Caco-2 (cell line): ENCODE measurements at regions not wholly inside any gene's neighbourhood (a gene's known extent, or its start where the extent isn't known, plus 50 kb on each side); places are given as distances from the start of the nearest gene placed in this dataset.

ENCODE experiments used
- BruUV-seq: library from RNA; stranded (reverse); fragments of 400-500 nt; replicated peaks from 2 replicates; lab custom pipeline; 2021; lab: Mats Ljungman, UMichigan
- CTCF ChIA-PET: fragments of 300-600 bp; sonication (Branson Sonifier 250); formaldehyde crosslinking; loops from one replicate; lab custom pipeline; 2022; ENCODE audit warnings: antibody characterized with exemption; lab: Charles Lee
- POLR2A ChIA-PET: fragments of 300-600 bp; sonication (Branson Sonifier 250); formaldehyde crosslinking; loops from one replicate; lab custom pipeline; 2022; ENCODE audit warnings: antibody characterized with exemption; lab: Charles Lee
- DNase-seq, 2 experiments: peaks; one replicate each; pipeline versions ENCODE4 v3.0.0 to v3.0.0-alpha.2; 2020 to 2022
- H3K27me3 ChIP-seq: replicated peaks from 2 replicates; pipeline ENCODE4 v1.6.0; 2011; ENCODE audit warnings: low read length; ENCODE audit not compliant: control insufficient read depth, insufficient read depth
- H3K36me3 ChIP-seq: 2 replicates; pipeline ENCODE4 v1.5.1; 2011; ENCODE audit warnings: low read length; ENCODE audit not compliant: control insufficient read depth, insufficient read depth
- H3K4me1 ChIP-seq: fragments of 250-450 bp; sonication (Bioruptor Pico); 2 replicates; pipeline ENCODE4 v1.5.1; 2020; ENCODE audit warnings: mild to moderate bottlenecking
- H3K4me3 ChIP-seq: 2 replicates; pipeline ENCODE4 v1.5.1; 2011; ENCODE audit warnings: low read depth, mild to moderate bottlenecking, control low read depth, low read length
- H3K9me3 ChIP-seq: fragments of 250-450 bp; sonication (Bioruptor Pico); 2 replicates; pipeline ENCODE4 v1.5.1; 2020; ENCODE audit warnings: mild to moderate bottlenecking, moderate library complexity
- H3K27ac Mint-ChIP-seq: one replicate; pipeline ENCODE4 v1.8.0; 2022; ENCODE audit warnings: mixed read lengths; ENCODE audit not compliant: unreplicated experiment
- H3K27me3 Mint-ChIP-seq: one replicate; pipeline ENCODE4 v1.8.0; 2022; ENCODE audit warnings: mixed read lengths; ENCODE audit not compliant: insufficient read depth, unreplicated experiment
- H3K36me3 Mint-ChIP-seq: one replicate; pipeline ENCODE4 v1.8.0; 2022; ENCODE audit warnings: mild to moderate bottlenecking, mixed read lengths; ENCODE audit not compliant: insufficient read depth, unreplicated experiment
- H3K4me1 Mint-ChIP-seq: one replicate; pipeline ENCODE4 v1.8.0; 2022; ENCODE audit warnings: low read depth, mixed read lengths; ENCODE audit not compliant: unreplicated experiment
- H3K4me3 Mint-ChIP-seq: one replicate; pipeline ENCODE4 v1.8.0; 2022; ENCODE audit warnings: mild to moderate bottlenecking, moderate library complexity, mixed read lengths; ENCODE audit not compliant: unreplicated experiment
- H3K9me3 Mint-ChIP-seq: one replicate; pipeline ENCODE4 v1.8.0; 2022; ENCODE audit warnings: mixed read lengths; ENCODE audit not compliant: unreplicated experiment
- intact Hi-C: fragments of 100-400 bp; cut with micrococcal nuclease; formaldehyde crosslinking; loops from one replicate; pipeline ENCODE4 v1.10.0; 2022; ENCODE audit not compliant: unreplicated experiment
- TF ChIP-seq, protein P1 (sequence below), 2 experiments: fragments of 200-600 bp in 1 of 2; IDR thresholded peaks; 1 replicate in 1 of 2; 2 replicates in 1 of 2; pipeline versions ENCODE4 v1.5.1 to v1.8.0; 2011 to 2022; ENCODE audit warnings: antibody characterized with exemption in 1 of 2, control low read depth in 1 of 2, inconsistent platforms in 1 of 2, low read depth in 1 of 2, low read length in 1 of 2, mild to moderate bottlenecking in 1 of 2, moderate library complexity in 1 of 2; ENCODE audit not compliant: insufficient read depth in 1 of 2, severe bottlenecking in 1 of 2, unreplicated experiment in 1 of 2

DNA sequence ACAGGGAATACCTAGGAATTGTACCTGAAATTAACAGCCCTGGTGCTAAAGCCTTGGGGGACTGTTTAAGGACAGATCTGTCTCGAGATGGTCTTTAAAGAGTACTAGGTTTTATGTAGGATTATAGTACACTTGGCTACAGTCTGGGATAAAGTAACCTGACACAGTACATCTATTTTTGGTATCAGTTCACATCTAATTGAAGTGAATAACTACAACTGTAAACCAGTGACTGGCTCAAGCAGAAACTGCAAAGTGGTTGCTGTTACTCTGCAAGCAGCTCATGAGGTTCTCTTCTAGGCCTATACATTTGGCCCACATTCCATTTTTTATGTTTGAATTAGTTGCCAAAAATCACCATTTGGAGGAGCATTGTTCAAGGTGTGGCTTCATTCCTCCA, 320.8 kb upstream of the USP25 start:
- Mint-ChIP-seq H3K36me3 (no peaks in the 10 kb centered on the region), H3K27me3 (no peaks in the 10 kb centered on the region), H3K27ac (no peak overlapping the region), H3K4me1 (no peaks in the 10 kb centered on the region), H3K9me3 (peaks cover 12% of the 10 kb centered on the region), H3K4me3 (no peak overlapping the region)
- intact Hi-C loops = no loop called here
- H3K4me3 ChIP-seq = no peak overlapping the region
- CTCF ChIA-PET = no interaction called here
- H3K27me3 ChIP-seq = no peaks in the 10 kb centered on the region
- TF ChIP-seq, protein P1, sequence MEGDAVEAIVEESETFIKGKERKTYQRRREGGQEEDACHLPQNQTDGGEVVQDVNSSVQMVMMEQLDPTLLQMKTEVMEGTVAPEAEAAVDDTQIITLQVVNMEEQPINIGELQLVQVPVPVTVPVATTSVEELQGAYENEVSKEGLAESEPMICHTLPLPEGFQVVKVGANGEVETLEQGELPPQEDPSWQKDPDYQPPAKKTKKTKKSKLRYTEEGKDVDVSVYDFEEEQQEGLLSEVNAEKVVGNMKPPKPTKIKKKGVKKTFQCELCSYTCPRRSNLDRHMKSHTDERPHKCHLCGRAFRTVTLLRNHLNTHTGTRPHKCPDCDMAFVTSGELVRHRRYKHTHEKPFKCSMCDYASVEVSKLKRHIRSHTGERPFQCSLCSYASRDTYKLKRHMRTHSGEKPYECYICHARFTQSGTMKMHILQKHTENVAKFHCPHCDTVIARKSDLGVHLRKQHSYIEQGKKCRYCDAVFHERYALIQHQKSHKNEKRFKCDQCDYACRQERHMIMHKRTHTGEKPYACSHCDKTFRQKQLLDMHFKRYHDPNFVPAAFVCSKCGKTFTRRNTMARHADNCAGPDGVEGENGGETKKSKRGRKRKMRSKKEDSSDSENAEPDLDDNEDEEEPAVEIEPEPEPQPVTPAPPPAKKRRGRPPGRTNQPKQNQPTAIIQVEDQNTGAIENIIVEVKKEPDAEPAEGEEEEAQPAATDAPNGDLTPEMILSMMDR (IDR thresholded peaks at IDR 0.05; ENCODE audit: insufficient read depth in 1 of 2, low read depth in 1 of 2, low read length in 1 of 2, severe bottlenecking in 1 of 2, unreplicated experiment in 1 of 2) = no peak
- no TSS peak for BruUV-seq
- DNase-seq = no peak
- no peaks in the 10 kb centered on the region for H3K9me3 ChIP-seq
- H3K4me1 ChIP-seq = no peaks in the 10 kb centered on the region
- no peaks in the 10 kb centered on the region for H3K36me3 ChIP-seq
- POLR2A ChIA-PET = no interaction called here

DNA sequence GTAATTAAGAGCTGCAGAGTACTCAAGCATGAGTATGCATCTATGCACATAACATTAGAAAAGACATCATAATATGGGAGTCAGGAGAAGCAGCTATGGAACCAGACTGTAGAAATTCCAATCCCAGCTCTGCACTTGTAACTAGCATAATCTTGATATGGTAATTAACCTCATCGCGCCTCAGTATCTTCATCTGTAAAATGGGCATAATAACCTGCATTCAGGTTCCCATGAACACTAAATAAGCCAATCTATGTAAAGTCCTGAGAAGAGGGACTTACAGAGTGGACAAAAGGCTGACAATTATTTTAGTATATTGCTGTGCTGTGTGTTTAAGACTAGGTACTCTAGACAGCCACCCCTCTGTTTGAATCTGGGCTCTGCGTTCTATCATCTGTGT, 318.9 kb upstream of the USP25 start:
- no peaks in the 10 kb centered on the region for H3K36me3 ChIP-seq
- no peaks in the 10 kb centered on the region for H3K9me3 ChIP-seq
- no TSS peak for BruUV-seq
- H3K4me1 ChIP-seq = peaks cover 10% of the 10 kb centered on the region
- H3K27me3 ChIP-seq = no peaks in the 10 kb centered on the region
- H3K4me3 Mint-ChIP-seq = no peak overlapping the region
- H3K9me3 Mint-ChIP-seq = peaks cover 12% of the 10 kb centered on the region
- no peaks in the 10 kb centered on the region for H3K27me3 Mint-ChIP-seq
- ChIA-PET CTCF (no interaction called here), POLR2A (interaction anchor here (0.6 kb wide), 1 partner anchor 172 kb away, joined by 3 read pairs; no protein-coding TSS in a partner anchor)
- H3K4me1 Mint-ChIP-seq = peaks cover 10% of the 10 kb centered on the region
- TF ChIP-seq, protein P1 (IDR thresholded peaks at IDR 0.05; ENCODE audit: insufficient read depth in 1 of 2, low read depth in 1 of 2, low read length in 1 of 2, severe bottlenecking in 1 of 2, unreplicated experiment in 1 of 2) = no peak
- no peak for DNase-seq
- H3K36me3 Mint-ChIP-seq = no peaks in the 10 kb centered on the region
- no peak overlapping the region for H3K27ac Mint-ChIP-seq
- intact Hi-C loops = no loop called here
- H3K4me3 ChIP-seq = no peak overlapping the region

DNA sequence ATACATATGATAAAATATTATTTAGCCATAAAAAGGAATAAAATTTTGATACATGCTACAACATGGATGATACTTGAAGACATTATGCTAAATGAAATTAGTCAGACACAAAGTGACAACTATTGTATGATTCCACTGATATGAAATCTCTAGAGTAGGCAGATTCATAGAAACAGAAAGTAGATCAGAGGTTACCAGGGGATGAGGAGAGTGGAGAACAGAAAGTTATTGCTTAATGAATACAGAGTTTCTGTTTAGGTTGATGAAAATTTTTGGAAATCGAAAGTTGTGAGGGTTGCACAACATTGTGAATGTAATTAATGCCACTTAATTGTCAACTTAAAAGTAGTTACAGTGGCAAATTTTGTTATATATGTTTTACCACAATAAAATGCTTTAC, 315.7 kb upstream of the USP25 start:
- Histone ChIP-seq H3K4me3 (no peak overlapping the region), H3K36me3 (no peaks in the 10 kb centered on the region), H3K27me3 (no peaks in the 10 kb centered on the region), H3K9me3 (no peaks in the 10 kb centered on the region), H3K4me1 (peaks cover 20% of the 10 kb centered on the region)
- DNase-seq = no peak
- intact Hi-C loops = no loop called here
- Mint-ChIP-seq H3K9me3 (peaks cover 20% of the 10 kb centered on the region), H3K4me1 (peaks cover 16% of the 10 kb centered on the region), H3K4me3 (no peak overlapping the region), H3K27ac (no peak overlapping the region), H3K27me3 (no peaks in the 10 kb centered on the region), H3K36me3 (no peaks in the 10 kb centered on the region)
- POLR2A ChIA-PET = no interaction called here
- CTCF ChIA-PET = no interaction called here
- no TSS peak for BruUV-seq
- TF ChIP-seq, protein P1 (IDR thresholded peaks at IDR 0.05; ENCODE audit: insufficient read depth in 1 of 2, low read depth in 1 of 2, low read length in 1 of 2, severe bottlenecking in 1 of 2, unreplicated experiment in 1 of 2) = no peak
